Neutrophil (primary cell): ENCODE measurements at regions not wholly inside any gene's neighbourhood (a gene's known extent, or its start where the extent isn't known, plus 50 kb on each side); places are given as distances from the start of the nearest gene placed in this dataset.

Experiments used
- H3K27ac ChIP-seq: fragments of 200-600 bp; sonication (generic); 2 replicates; pipeline ENCODE4 v1.5.1; 2016; ENCODE audit warnings: mild to moderate bottlenecking, moderate library complexity
- H3K27me3 ChIP-seq: fragments of 200-600 bp; sonication (generic); 2 replicates; pipeline ENCODE4 v1.6.0; 2016; ENCODE audit warnings: mild to moderate bottlenecking
- H3K36me3 ChIP-seq: fragments of 200-600 bp; sonication (generic); 2 replicates; pipeline ENCODE4 v1.5.1; 2017
- H3K4me1 ChIP-seq, 2 experiments: fragments of 200-600 bp in 1 of 2; sonication (generic) in 1 of 2; 1 replicate in 1 of 2; 2 replicates in 1 of 2; pipeline versions ENCODE4 v1.5.1 to v1.6.1; 2013 to 2016; ENCODE audit warnings: low read depth in 1 of 2, low read length in 1 of 2, mild to moderate bottlenecking in 1 of 2, moderate library complexity in 1 of 2; ENCODE audit not compliant: control insufficient read depth in 1 of 2, insufficient read depth in 1 of 2
- H3K4me3 ChIP-seq, 2 experiments: fragments of 200-600 bp in 1 of 2; sonication (generic) in 1 of 2; 1 replicate in 1 of 2; 2 replicates in 1 of 2; pipeline ENCODE4 v1.5.1; 2013 to 2016; ENCODE audit warnings: low read depth in 1 of 2, low read length in 1 of 2, mild to moderate bottlenecking in 1 of 2, moderate library complexity in 1 of 2
- H3K9me3 ChIP-seq: fragments of 200-600 bp; sonication (generic); 2 replicates; pipeline ENCODE4 v1.5.1; 2016
- TF ChIP-seq, protein P1 (sequence below): fragments of 200-600 bp; sonication (generic); IDR thresholded peaks from 2 replicates; pipeline ENCODE4 v1.5.1; 2016; ENCODE audit warnings: antibody characterized with exemption

DNA sequence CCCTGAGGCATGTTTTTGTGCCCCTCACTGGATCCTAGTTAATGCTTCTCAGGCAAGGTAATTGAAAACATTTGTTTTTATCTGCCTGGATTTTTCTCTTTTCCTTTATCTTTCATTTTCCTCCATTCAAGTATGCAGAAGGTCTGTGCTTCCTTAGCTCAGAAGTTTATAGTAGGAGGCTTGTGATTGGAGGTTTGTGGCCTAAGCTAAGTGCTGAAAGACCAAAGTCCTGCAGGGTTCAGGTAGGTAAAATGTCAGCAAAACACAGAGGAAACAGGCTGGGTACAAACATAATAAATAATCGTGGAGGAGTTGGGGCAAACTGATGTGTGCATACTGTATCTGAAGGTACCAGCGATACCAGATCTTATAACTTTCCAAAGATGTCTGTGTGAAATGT lies 230.9 kb upstream of the KLF4 start:
- no peaks in the 10 kb centered on the region for H3K36me3 ChIP-seq
- no peaks in the 10 kb centered on the region for H3K4me1 ChIP-seq
- TF ChIP-seq, protein P1, sequence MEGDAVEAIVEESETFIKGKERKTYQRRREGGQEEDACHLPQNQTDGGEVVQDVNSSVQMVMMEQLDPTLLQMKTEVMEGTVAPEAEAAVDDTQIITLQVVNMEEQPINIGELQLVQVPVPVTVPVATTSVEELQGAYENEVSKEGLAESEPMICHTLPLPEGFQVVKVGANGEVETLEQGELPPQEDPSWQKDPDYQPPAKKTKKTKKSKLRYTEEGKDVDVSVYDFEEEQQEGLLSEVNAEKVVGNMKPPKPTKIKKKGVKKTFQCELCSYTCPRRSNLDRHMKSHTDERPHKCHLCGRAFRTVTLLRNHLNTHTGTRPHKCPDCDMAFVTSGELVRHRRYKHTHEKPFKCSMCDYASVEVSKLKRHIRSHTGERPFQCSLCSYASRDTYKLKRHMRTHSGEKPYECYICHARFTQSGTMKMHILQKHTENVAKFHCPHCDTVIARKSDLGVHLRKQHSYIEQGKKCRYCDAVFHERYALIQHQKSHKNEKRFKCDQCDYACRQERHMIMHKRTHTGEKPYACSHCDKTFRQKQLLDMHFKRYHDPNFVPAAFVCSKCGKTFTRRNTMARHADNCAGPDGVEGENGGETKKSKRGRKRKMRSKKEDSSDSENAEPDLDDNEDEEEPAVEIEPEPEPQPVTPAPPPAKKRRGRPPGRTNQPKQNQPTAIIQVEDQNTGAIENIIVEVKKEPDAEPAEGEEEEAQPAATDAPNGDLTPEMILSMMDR: no peak
- no peak overlapping the region for H3K27ac ChIP-seq
- H3K9me3 ChIP-seq: no peaks in the 10 kb centered on the region
- no peaks in the 10 kb centered on the region for H3K27me3 ChIP-seq
- no peak overlapping the region for H3K4me3 ChIP-seq

DNA sequence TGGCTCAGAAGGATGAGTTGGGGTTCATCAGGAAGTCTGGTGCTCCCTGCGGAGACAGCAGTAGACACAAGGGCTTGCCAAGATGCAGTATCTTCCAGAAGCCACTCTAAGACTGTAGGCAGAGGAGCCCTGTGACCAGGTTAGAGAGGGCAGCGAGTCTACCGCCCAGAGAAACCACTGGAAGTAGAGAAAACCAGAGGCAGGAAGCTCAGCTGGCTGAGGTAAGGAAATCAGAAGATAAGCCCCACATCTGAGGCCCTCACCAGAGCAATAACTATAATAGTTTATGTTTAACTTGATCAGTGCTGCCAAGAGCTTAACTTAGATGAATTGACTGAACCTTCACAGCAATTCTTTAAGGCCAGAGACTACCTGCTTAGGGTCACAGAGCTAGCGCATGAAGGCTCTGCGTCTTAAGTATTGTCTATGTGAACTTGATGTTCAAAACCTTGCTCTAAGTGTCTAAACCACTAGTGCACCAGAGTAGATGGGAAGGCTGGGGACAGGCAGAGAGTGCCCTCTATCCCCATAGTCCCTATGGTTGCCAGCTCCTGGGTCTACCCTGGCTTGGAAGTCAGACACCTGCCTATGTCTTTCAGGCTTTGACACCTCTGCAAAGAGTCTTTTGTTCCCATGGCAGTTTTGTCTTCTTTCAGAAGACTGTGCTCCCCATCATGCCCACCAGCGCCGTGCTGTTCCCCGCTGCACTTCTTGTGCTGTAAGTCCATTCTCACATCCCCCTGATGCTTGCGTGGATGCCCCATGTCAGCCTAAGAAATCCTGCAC lies 228.2 kb upstream of the KLF4 start:
- no peaks in the 10 kb centered on the region for H3K27me3 ChIP-seq
- H3K4me1 ChIP-seq: peaks cover 6 to 7% of the 10 kb centered on the region in 2 experiments
- no peaks in the 10 kb centered on the region for H3K9me3 ChIP-seq
- H3K36me3 ChIP-seq: no peaks in the 10 kb centered on the region
- no peak overlapping the region for H3K27ac ChIP-seq
- TF ChIP-seq, protein P1: no peak
- H3K4me3 ChIP-seq: no peak overlapping the region

DNA sequence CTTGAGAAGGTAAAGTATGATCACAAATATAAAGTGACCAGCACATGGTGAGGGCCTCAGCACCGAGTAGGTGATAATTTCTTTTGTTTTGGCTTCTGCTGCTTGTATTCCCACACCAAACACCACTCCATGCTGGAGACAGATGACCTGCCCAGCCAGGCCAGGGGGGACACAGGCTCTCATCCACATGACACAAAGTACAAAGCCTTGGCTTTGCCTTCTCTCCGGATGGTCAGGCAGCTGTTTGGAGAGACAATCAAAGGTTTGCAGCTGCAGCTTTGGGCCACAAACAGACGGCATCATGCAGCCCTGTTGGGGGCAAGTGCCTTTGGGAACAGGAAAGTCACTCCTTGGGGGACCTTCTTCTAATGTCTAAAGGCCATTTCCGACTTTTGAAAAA lies 226.2 kb upstream of the KLF4 start:
- Histone ChIP-seq H3K27me3 (no peaks in the 10 kb centered on the region), H3K4me1 (peaks cover 25 to 26% of the 10 kb centered on the region in 2 experiments), H3K27ac (no peak overlapping the region), H3K36me3 (no peaks in the 10 kb centered on the region), H3K9me3 (no peaks in the 10 kb centered on the region), H3K4me3 (no peak overlapping the region)
- TF ChIP-seq, protein P1: no peak

DNA sequence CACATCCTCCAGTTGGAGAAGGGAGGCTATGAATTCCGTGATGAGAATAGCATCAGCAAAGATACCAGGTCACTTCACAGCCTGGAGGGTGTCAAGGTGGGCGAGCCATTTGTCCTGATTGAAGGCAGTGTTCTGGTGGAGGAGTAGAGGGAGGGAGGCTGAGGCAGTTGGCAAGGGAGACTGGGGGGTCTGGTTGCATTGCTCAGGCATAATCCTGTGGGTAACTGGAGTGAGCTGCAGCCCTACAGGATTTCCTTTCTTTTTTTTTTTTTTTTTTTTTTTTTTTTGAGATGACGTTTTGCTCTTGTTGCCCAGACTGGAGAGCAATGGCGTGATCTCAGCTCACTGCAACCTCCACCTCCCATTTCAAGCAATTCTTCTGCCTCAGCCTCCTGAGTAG lies 223.9 kb upstream of the KLF4 start:
- H3K4me1 ChIP-seq: peaks cover 25 to 26% of the 10 kb centered on the region in 2 experiments
- no peaks in the 10 kb centered on the region for H3K9me3 ChIP-seq
- TF ChIP-seq, protein P1: no peak
- H3K27me3 ChIP-seq: no peaks in the 10 kb centered on the region
- H3K4me3 ChIP-seq: no peak overlapping the region
- no peak overlapping the region for H3K27ac ChIP-seq
- no peaks in the 10 kb centered on the region for H3K36me3 ChIP-seq

DNA sequence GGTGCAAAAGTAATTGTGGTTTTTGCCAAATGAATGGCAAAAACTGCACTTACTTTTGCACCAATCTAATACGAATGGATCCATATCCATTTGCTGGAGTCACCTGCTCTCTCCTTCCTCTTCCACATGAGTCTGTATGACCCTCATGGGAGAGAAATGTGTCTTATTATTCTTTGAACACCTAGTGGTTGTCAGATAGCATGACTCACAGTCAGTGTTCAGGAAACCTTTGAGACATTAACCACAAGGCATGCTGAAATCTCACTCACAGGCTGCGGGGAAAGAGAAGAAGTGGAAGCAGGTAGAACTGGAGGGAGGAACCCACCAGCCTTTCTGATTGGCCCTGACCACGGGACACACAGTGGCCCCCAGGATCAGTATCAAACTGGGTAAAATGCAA lies 222.8 kb upstream of the KLF4 start:
- H3K27me3 ChIP-seq: no peaks in the 10 kb centered on the region
- peak overlapping the region; percentile 51 for H3K27ac ChIP-seq
- TF ChIP-seq, protein P1: peak; percentile 16
- H3K9me3 ChIP-seq: no peaks in the 10 kb centered on the region
- no peak overlapping the region for H3K4me3 ChIP-seq
- peaks cover 25 to 26% of the 10 kb centered on the region in 2 experiments for H3K4me1 ChIP-seq
- H3K36me3 ChIP-seq: no peaks in the 10 kb centered on the region
